ENCODE measurements at regions not wholly inside any gene's neighbourhood (a gene's known extent, or its start where the extent isn't known, plus 50 kb on each side); places are given as distances from the start of the nearest gene placed in this dataset.

GRCh38 chr4:31007858-31008257 lies 287.7 kb downstream of the PCDH7 start:
- 40% methylated on average over 2 of the region's 2 CpGs for WGBS
- TF ChIP-seq POLR2AphosphoS5 (IDR thresholded peaks at IDR 0.05) (no peak), POLR2A (IDR thresholded peaks at IDR 0.05; ENCODE audit: low read depth) (no peak), EP300 (IDR thresholded peaks at IDR 0.05) (no peak), CTCF (IDR thresholded peaks at IDR 0.05) (no peak)
- no peak overlapping the region for H3K4me3 ChIP-seq
- no peak for DNase-seq (ENCODE audit: extremely low spot score)
- H3K4me1 ChIP-seq: peaks cover 0 to 7% (median 2%) of the 10 kb centered on the region in 4 donors
- H3K9me3 ChIP-seq: no peaks in the 10 kb centered on the region
- H3K27ac ChIP-seq (replicated peaks in 1 of 4): no peak overlapping the region
- no peaks in the 10 kb centered on the region for H3K27me3 ChIP-seq
- no peaks in the 10 kb centered on the region for H3K36me3 ChIP-seq
- intact Hi-C loops (cut with DNase I): no loop called here

- intact Hi-C loops (cut with DNase I): no loop called here
- DNase-seq (ENCODE audit: extremely low spot score): no peak
- Histone ChIP-seq H3K4me1 (peaks cover 0 to 7% (median 2%) of the 10 kb centered on the region in 4 donors), H3K27me3 (no peaks in the 10 kb centered on the region), H3K4me3 (no peak overlapping the region), H3K27ac (replicated peaks in 1 of 4) (no peak overlapping the region), H3K9me3 (no peaks in the 10 kb centered on the region), H3K36me3 (no peaks in the 10 kb centered on the region)
- no peak for TF ChIP-seq CTCF (IDR thresholded peaks at IDR 0.05)
Measured at GRCh38 chr4:31009926-31010325, 289.8 kb downstream of the PCDH7 start.

DNA sequence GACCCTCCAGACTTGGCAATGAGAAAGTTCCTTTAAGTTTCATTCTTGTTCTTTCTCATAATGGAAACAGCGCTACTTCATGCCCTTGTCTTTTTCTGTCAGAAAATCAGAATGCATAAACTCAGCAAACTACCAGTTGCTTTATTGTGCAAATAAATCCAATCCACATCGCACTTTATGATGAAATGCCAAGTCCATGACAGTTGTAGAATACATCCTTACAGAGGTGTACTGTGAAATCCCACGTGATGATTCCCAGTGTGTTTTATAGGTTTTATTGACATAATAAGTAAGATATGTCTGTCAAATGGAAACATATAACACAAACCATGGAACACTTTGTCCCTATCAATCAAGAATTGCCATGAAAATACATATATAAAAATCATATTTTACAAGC lies 295.0 kb downstream of the PCDH7 start:
- H3K9me3 ChIP-seq: no peaks in the 10 kb centered on the region
- intact Hi-C loops (cut with DNase I): no loop called here
- TF ChIP-seq POLR2A (IDR thresholded peaks at IDR 0.05; ENCODE audit: low read depth): no peak
- no peak for TF ChIP-seq POLR2AphosphoS5 (IDR thresholded peaks at IDR 0.05)
- TF ChIP-seq EP300 (IDR thresholded peaks at IDR 0.05): no peak
- no peaks in the 10 kb centered on the region for H3K27me3 ChIP-seq
- no peaks in the 10 kb centered on the region for H3K36me3 ChIP-seq
- H3K4me1 ChIP-seq: peaks cover 0 to 10% (median 0%) of the 10 kb centered on the region in 4 donors
- H3K4me3 ChIP-seq: no peak overlapping the region
- DNase-seq (ENCODE audit: extremely low spot score): no peak
- WGBS: 72% methylated on average over 3 of the region's 3 CpGs
- no peak overlapping the region for H3K27ac ChIP-seq (replicated peaks in 1 of 4)

DNA sequence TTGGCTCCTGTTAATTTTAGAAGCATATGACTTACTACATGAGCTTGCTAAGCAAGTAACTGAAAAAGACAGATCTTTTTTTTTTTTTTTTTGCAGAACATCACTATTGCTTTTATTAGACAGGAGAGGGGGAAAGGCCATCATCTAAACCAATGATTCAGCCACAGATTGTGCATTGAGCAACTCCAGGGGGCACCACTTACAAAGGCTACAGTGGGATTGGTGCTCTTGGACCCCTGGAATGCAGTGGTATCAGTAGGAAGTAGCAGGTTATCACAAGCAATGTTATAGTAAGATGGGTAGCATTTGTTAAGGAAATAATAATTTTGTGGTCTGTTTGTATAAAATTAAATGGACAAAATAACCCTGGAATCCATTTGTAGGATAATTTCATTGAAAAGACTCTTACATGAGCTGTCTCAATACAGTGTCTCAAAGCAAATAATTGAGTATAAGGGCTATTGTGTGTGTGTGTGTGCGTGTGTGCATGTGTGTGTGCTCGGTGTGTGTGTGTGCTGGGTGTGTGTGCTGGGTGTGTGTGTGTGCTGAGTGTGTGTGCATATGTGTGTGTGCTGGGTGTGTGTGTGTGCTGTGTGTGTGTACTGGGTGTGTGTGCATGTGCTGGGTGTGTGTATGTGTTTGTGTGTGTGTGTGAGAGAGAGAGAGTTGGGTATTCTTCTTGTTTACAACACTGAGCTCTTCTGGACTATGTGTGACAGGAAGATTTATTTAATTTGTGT lies 296.3 kb downstream of the PCDH7 start:
- intact Hi-C loops (cut with DNase I): no loop called here
- H3K9me3 ChIP-seq: no peaks in the 10 kb centered on the region
- no peak for DNase-seq (ENCODE audit: extremely low spot score)
- H3K4me1 ChIP-seq: peaks cover 0 to 13% (median 0%) of the 10 kb centered on the region in 4 donors
- 97% methylated on average over 2 of the region's 2 CpGs for WGBS
- H3K27me3 ChIP-seq: no peaks in the 10 kb centered on the region
- H3K4me3 ChIP-seq: no peak overlapping the region
- H3K27ac ChIP-seq (replicated peaks in 1 of 4): no peak overlapping the region
- TF ChIP-seq POLR2AphosphoS5 (IDR thresholded peaks at IDR 0.05): no peak
- no peak for TF ChIP-seq POLR2A (IDR thresholded peaks at IDR 0.05; ENCODE audit: low read depth)
- TF ChIP-seq EP300 (IDR thresholded peaks at IDR 0.05): no peak
- TF ChIP-seq CTCF (IDR thresholded peaks at IDR 0.05): no peak
- no peaks in the 10 kb centered on the region for H3K36me3 ChIP-seq

DNA sequence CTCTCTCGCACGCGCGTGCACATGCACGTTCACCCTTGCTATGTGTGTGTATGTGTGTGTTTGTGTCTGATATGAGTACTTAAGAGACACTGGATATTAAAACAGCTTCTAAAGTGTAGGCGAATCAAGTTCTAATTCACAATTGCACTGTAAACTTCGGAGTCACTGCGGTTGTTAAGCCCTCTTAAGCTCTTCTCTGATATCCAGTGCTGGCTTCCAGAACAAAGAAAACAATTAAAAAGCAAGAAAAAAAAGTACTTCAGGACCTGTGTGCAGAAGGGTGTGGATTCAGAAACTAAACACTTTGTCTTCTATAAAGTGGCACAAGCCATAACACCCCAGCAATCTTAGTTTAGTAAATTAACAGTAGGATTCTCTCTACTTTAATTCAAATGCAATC lies 300.2 kb downstream of the PCDH7 start:
- H3K36me3 ChIP-seq: no peaks in the 10 kb centered on the region
- no peak for TF ChIP-seq CTCF (IDR thresholded peaks at IDR 0.05)
- H3K4me1 ChIP-seq: peaks cover 0 to 29% (median 7%) of the 10 kb centered on the region in 4 donors
- no peak for DNase-seq (ENCODE audit: extremely low spot score)
- H3K27me3 ChIP-seq: no peaks in the 10 kb centered on the region
- no peak overlapping the region for H3K4me3 ChIP-seq
- WGBS: 87% methylated on average over 8 of the region's 8 CpGs
- intact Hi-C loops (cut with DNase I): no loop called here
- no peak overlapping the region for H3K27ac ChIP-seq (replicated peaks in 1 of 4)
- no peaks in the 10 kb centered on the region for H3K9me3 ChIP-seq
